ENCODE measurements at regions not wholly inside any gene's neighbourhood (a gene's known extent, or its start where the extent isn't known, plus 50 kb on each side); places are given as distances from the start of the nearest gene placed in this dataset.

- no peaks in the 10 kb centered on the region for H3K27me3 ChIP-seq (ENCODE audit: control insufficient read depth in 1 of 2, insufficient read depth in 2 of 2, low read length in 2 of 2)
- no peak for TF ChIP-seq CTCF (IDR thresholded peaks at IDR 0.05)
- no peaks in the 10 kb centered on the region for H3K36me3 Mint-ChIP-seq (ENCODE audit: low read depth)
- no peak for DNase-seq
- intact Hi-C loops (cut with DNase I, micrococcal nuclease) = no loop called here
- H3K4me3 ChIP-seq (ENCODE audit: low read length) = no peak overlapping the region
- no peak overlapping the region for H3K27ac Mint-ChIP-seq
- no peak overlapping the region for H3K4me3 Mint-ChIP-seq
- H3K27ac ChIP-seq (ENCODE audit: low read depth in 1 of 2, low read length in 2 of 2) = no peak overlapping the region
- POLR2A ChIA-PET = no interaction called here
- peaks cover 14% of the 10 kb centered on the region for H3K27me3 Mint-ChIP-seq
- H3K9me3 Mint-ChIP-seq = no peaks in the 10 kb centered on the region
- no peak for ATAC-seq (ENCODE audit: poor library complexity)
- no peaks in the 10 kb centered on the region for H3K4me1 ChIP-seq (ENCODE audit: insufficient read depth, low read length)
- no peaks in the 10 kb centered on the region for H3K36me3 ChIP-seq (ENCODE audit: insufficient read depth, low read length)
- CTCF ChIA-PET = no interaction called here
- no peaks in the 10 kb centered on the region for H3K4me1 Mint-ChIP-seq (ENCODE audit: low read depth)
- peaks cover 0 to 16% of the 10 kb centered on the region in 2 experiments for H3K9me3 ChIP-seq (ENCODE audit: control insufficient read depth in 1 of 2, insufficient read depth in 1 of 2, low read length in 2 of 2)
Observed at GRCh38 chr13:109318945-109319590, 467.3 kb downstream of the IRS2 start.

- Mint-ChIP-seq H3K9me3 (no peaks in the 10 kb centered on the region), H3K27me3 (peaks cover 14% of the 10 kb centered on the region)
- ATAC-seq (ENCODE audit: poor library complexity) = no peak
Observed at GRCh38 chr13:109315481-109315880, 470.9 kb downstream of the IRS2 start.

GRCh38 chr13:109314101-109314500, 472.3 kb downstream of the IRS2 start:
- ChIA-PET POLR2A (no interaction called here), CTCF (no interaction called here)
- no peaks in the 10 kb centered on the region for H3K36me3 ChIP-seq (ENCODE audit: insufficient read depth, low read length)
- H3K27me3 Mint-ChIP-seq = peaks cover 14% of the 10 kb centered on the region
- H3K36me3 Mint-ChIP-seq (ENCODE audit: low read depth) = no peaks in the 10 kb centered on the region
- H3K27ac Mint-ChIP-seq = no peak overlapping the region
- peaks cover 0 to 12% of the 10 kb centered on the region in 2 experiments for H3K9me3 ChIP-seq (ENCODE audit: control insufficient read depth in 1 of 2, insufficient read depth in 1 of 2, low read length in 2 of 2)
- no peak for TF ChIP-seq CTCF (IDR thresholded peaks at IDR 0.05)
- no peaks in the 10 kb centered on the region for H3K27me3 ChIP-seq (ENCODE audit: control insufficient read depth in 1 of 2, insufficient read depth in 2 of 2, low read length in 2 of 2)
- no peak overlapping the region for H3K4me3 ChIP-seq (ENCODE audit: low read length)
- ATAC-seq (ENCODE audit: poor library complexity) = no peak
- no peak for DNase-seq
- no peaks in the 10 kb centered on the region for H3K4me1 Mint-ChIP-seq (ENCODE audit: low read depth)
- H3K27ac ChIP-seq (ENCODE audit: low read depth in 1 of 2, low read length in 2 of 2) = no peak overlapping the region
- H3K9me3 Mint-ChIP-seq = no peaks in the 10 kb centered on the region
- intact Hi-C loops (cut with DNase I, micrococcal nuclease) = no loop called here
- H3K4me3 Mint-ChIP-seq = no peak overlapping the region
- H3K4me1 ChIP-seq (ENCODE audit: insufficient read depth, low read length) = no peaks in the 10 kb centered on the region

More at GRCh38 chr13:109315481-109315880, 470.9 kb downstream of the IRS2 start:
- DNase-seq = no peak
- Mint-ChIP-seq H3K27ac (no peak overlapping the region), H3K36me3 (ENCODE audit: low read depth) (no peaks in the 10 kb centered on the region), H3K4me1 (ENCODE audit: low read depth) (no peaks in the 10 kb centered on the region), H3K4me3 (no peak overlapping the region)
- no peak for TF ChIP-seq CTCF (IDR thresholded peaks at IDR 0.05)
- CTCF ChIA-PET = no interaction called here
- intact Hi-C loops (cut with DNase I, micrococcal nuclease) = no loop called here
- Histone ChIP-seq H3K9me3 (ENCODE audit: control insufficient read depth in 1 of 2, insufficient read depth in 1 of 2, low read length in 2 of 2) (peaks cover 0 to 16% of the 10 kb centered on the region in 2 experiments), H3K27me3 (ENCODE audit: control insufficient read depth in 1 of 2, insufficient read depth in 2 of 2, low read length in 2 of 2) (no peaks in the 10 kb centered on the region), H3K36me3 (ENCODE audit: insufficient read depth, low read length) (no peaks in the 10 kb centered on the region), H3K4me1 (ENCODE audit: insufficient read depth, low read length) (no peaks in the 10 kb centered on the region), H3K4me3 (ENCODE audit: low read length) (no peak overlapping the region), H3K27ac (ENCODE audit: low read depth in 1 of 2, low read length in 2 of 2) (no peak overlapping the region)
- POLR2A ChIA-PET = no interaction called here

Measured in CD4-positive, alpha-beta T cell (primary cell).